Body of pancreas (tissue), 4 donors: ENCODE measurements at regions not wholly inside any gene's neighbourhood (a gene's known extent, or its start where the extent isn't known, plus 50 kb on each side); places are given as distances from the start of the nearest gene placed in this dataset.

Experiments
- ATAC-seq: fragments of 150-250 bp; one replicate; pipeline ENCODE4 v1.9.1; 2016
- DNase-seq, 4 donors: peaks; one replicate each; pipeline ENCODE4 v3.0.0-alpha.2; 2019
- H3K27ac ChIP-seq, 4 donors: fragments of 200-600 bp; sonication (generic); 1 replicate in 3 of 4; 2 replicates in 1 of 4; pipeline versions ENCODE4 v1.5.1 to v1.6.1; 2016 to 2019; ENCODE audit warnings: mild to moderate bottlenecking in 1 of 4, mixed read lengths in 1 of 4, moderate library complexity in 1 of 4
- H3K27me3 ChIP-seq, 2 donors: fragments of 200-600 bp; sonication (generic); one replicate each; pipeline ENCODE4 v1.6.0; 2016; ENCODE audit warnings: mild to moderate bottlenecking in 1 of 2
- H3K36me3 ChIP-seq, 2 donors: fragments of 200-600 bp; sonication (generic); replicated peaks in 1 of 2; 2 replicates each; pipeline ENCODE4 v1.5.1; 2016; ENCODE audit warnings: low read depth in 2 of 2; ENCODE audit not compliant: insufficient read depth in 1 of 2
- H3K4me1 ChIP-seq: fragments of 200-600 bp; sonication (generic); one replicate; pipeline ENCODE4 v1.6.0; 2016
- H3K4me3 ChIP-seq, 2 donors: fragments of 200-600 bp; sonication (generic); 1 replicate in 1 of 2; 2 replicates in 1 of 2; pipeline ENCODE4 v1.5.1; 2016 to 2019
- H3K9me3 ChIP-seq, 3 donors: fragments of 200-600 bp; sonication (generic); 1 replicate in 2 of 3; 2 replicates in 1 of 3; pipeline ENCODE4 v1.5.1; 2016
- POLR2A ChIP-seq, 3 donors: fragments of 450-650 bp; IDR thresholded peaks; one replicate each; pipeline ENCODE4 v1.6.1; 2016; ENCODE audit warnings: antibody characterized with exemption in 3 of 3, mild to moderate bottlenecking in 2 of 3
- WGBS, 2 donors: methylation state at CpG; one replicate each; pipeline ENCODE4 v1.1.5; 2017; 5-methylcytosine and 5-hydroxymethylcytosine counted together
- intact Hi-C: fragments of 100-400 bp; cut with DNase I; formaldehyde crosslinking; loops from one replicate; pipeline ENCODE4 v1.15.1; 2023
- TF ChIP-seq, protein P1 (sequence below), 7 experiments: fragments of 450-650 bp in 4 of 7; fragments of 200-600 bp in 3 of 7; sonication (generic) in 3 of 7; IDR thresholded peaks; one replicate each; pipeline ENCODE4 v1.5.1; 2016 to 2019; ENCODE audit warnings: antibody characterized with exemption in 7 of 7

DNA sequence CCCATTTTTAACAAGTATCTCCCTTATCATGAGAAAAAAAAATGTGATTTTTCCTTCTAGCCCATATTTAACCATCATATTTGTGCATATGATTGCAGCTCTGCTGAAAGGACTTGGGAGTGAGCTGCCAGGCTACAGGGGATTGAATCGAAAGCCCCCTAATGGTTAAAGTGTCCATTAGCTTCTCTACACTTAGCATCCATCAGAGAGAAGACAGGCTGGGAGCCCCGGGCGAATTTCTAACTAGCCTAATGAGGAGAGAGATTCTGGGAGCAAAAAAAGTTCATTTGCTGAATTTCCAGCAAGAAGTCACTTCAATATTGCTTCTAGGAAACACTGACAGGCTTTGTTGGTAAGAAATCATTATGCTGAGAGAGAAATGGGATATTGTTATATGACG, 848.8 kb downstream of the TDRD15 start:
- H3K4me3 ChIP-seq: no peak overlapping the region
- intact Hi-C loops: no loop called here
- no peak overlapping the region for H3K27ac ChIP-seq
- no peaks in the 10 kb centered on the region for H3K36me3 ChIP-seq
- no peaks in the 10 kb centered on the region for H3K9me3 ChIP-seq
- 20 to 40% methylated on average over 4 of the region's 4 CpGs for WGBS, 2 donors
- H3K4me1 ChIP-seq: no peaks in the 10 kb centered on the region
- ATAC-seq (no peak), DNase-seq (no peak)
- H3K27me3 ChIP-seq: no peaks in the 10 kb centered on the region
- TF ChIP-seq, protein P1, sequence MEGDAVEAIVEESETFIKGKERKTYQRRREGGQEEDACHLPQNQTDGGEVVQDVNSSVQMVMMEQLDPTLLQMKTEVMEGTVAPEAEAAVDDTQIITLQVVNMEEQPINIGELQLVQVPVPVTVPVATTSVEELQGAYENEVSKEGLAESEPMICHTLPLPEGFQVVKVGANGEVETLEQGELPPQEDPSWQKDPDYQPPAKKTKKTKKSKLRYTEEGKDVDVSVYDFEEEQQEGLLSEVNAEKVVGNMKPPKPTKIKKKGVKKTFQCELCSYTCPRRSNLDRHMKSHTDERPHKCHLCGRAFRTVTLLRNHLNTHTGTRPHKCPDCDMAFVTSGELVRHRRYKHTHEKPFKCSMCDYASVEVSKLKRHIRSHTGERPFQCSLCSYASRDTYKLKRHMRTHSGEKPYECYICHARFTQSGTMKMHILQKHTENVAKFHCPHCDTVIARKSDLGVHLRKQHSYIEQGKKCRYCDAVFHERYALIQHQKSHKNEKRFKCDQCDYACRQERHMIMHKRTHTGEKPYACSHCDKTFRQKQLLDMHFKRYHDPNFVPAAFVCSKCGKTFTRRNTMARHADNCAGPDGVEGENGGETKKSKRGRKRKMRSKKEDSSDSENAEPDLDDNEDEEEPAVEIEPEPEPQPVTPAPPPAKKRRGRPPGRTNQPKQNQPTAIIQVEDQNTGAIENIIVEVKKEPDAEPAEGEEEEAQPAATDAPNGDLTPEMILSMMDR (IDR thresholded peaks at IDR 0.05): no peak
- no peak for TF ChIP-seq POLR2A (IDR thresholded peaks at IDR 0.05)

DNA sequence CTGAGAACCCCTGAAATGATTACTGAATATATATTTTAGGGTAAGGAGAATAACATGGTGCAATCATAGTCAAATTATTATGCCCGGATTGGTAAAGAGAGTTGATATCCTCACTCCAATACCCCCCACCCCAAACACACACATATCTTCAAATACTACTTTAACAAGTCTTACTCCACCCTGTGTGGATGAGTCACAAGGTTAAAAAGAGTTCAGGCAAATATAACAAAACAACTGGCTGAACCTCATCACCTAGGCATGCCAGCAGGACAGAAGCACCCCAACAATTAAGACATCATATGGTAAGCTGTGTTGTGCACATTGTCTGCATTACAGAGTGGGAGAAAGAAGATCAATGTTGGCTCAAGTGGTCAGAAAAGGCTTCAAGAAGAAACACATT, 857.4 kb downstream of the TDRD15 start:
- intact Hi-C loops: no loop called here
- no peak overlapping the region for H3K4me3 ChIP-seq
- H3K4me1 ChIP-seq: no peaks in the 10 kb centered on the region
- H3K36me3 ChIP-seq: no peaks in the 10 kb centered on the region
- WGBS, 2 donors: 44 to 79% methylated on average over 1 of the region's 1 CpG
- ATAC-seq: no peak
- H3K27ac ChIP-seq: no peak overlapping the region
- DNase-seq: no peak
- no peaks in the 10 kb centered on the region for H3K27me3 ChIP-seq
- TF ChIP-seq, protein P1 (IDR thresholded peaks at IDR 0.05): no peak
- TF ChIP-seq POLR2A (IDR thresholded peaks at IDR 0.05): no peak
- peaks cover 0 to 6% (median 0%) of the 10 kb centered on the region in 3 donors for H3K9me3 ChIP-seq

DNA sequence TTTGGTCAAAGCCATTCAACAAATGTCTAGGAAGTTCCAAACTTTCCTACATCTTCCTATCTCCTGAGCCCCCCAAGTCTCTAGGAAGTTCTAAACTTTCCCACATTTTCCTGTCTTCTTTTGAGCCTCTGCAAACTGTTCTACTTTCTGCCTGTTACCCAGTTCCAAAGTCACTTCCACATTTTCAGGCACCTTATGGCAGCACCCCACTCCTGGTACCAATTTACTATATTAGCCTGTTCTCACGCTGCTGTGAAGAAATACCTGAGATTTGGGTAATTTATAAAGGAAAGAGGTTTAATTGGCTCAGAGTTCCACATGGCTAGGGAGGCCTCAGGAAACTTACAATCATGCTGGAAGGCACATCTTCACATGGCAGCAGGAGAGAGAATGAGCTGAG, 869.2 kb downstream of the TDRD15 start:
- WGBS, 2 donors: 57 to 63% methylated on average over 1 of the region's 1 CpG
- no peak for TF ChIP-seq POLR2A (IDR thresholded peaks at IDR 0.05)

DNA sequence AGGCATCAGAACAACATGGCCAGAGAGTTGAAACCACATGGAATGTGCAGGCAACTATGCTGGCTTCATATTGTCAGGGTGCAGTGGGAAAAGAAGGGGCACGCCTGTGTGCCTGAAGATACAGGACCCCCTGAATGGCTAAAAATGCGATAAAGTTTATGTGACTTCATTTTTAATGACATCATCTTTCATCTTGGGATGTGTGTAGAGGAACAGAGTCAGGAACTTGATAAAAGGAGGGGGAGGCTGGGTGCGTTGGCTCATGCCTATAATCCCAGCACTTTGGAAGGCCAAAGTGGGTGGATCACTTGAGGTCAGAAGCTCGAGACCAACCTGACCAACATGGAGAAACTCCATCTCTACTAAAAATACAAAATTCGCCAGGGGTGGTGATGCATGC, 872.6 kb downstream of the TDRD15 start:
- intact Hi-C loops: no loop called here
- H3K27ac ChIP-seq: no peak overlapping the region
- 52 to 53% methylated on average over 5 of the region's 5 CpGs for WGBS, 2 donors

More for the DNA sequence above, 869.2 kb downstream of the TDRD15 start:
- no peaks in the 10 kb centered on the region for H3K36me3 ChIP-seq
- no peaks in the 10 kb centered on the region for H3K4me1 ChIP-seq
- H3K27me3 ChIP-seq: no peaks in the 10 kb centered on the region
- H3K27ac ChIP-seq: no peak overlapping the region
- H3K4me3 ChIP-seq: no peak overlapping the region
- DNase-seq: no peak
- intact Hi-C loops: no loop called here
- no peak for ATAC-seq
- H3K9me3 ChIP-seq: peaks cover 0 to 16% (median 2%) of the 10 kb centered on the region in 3 donors

DNA sequence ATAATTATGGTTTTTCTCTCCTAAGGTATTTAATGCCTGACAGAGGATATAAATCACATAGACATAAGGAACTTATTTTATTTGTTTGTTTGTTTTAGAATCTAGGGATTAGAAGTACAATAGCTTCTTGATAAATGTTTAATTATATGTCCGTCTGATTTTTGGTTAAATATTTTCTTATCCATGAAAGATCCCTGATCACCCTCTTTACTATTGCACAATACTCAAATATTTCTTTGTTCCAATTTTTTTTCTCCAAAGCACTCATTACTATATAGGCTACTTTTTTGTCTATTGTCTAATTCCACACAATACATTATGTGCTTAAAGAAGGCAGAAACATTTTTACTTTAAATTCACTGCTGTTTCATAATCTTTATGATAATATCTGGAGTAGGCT, 875.8 kb downstream of the TDRD15 start:
- 15 to 19% methylated on average over 1 of the region's 1 CpG for WGBS, 2 donors

More for the DNA sequence above, 872.6 kb downstream of the TDRD15 start:
- DNase-seq (no peak), ATAC-seq (no peak)
- H3K4me1 ChIP-seq: no peaks in the 10 kb centered on the region
- H3K36me3 ChIP-seq: no peaks in the 10 kb centered on the region
- peaks cover 0 to 16% (median 2%) of the 10 kb centered on the region in 3 donors for H3K9me3 ChIP-seq
- H3K27me3 ChIP-seq: no peaks in the 10 kb centered on the region
- H3K4me3 ChIP-seq: no peak overlapping the region
- TF ChIP-seq, protein P1 (IDR thresholded peaks at IDR 0.05): no peak
- no peak for TF ChIP-seq POLR2A (IDR thresholded peaks at IDR 0.05)

More for the DNA sequence above, 875.8 kb downstream of the TDRD15 start:
- no peaks in the 10 kb centered on the region for H3K4me1 ChIP-seq
- DNase-seq (no peak), ATAC-seq (no peak)
- no peaks in the 10 kb centered on the region for H3K36me3 ChIP-seq
- TF ChIP-seq POLR2A (IDR thresholded peaks at IDR 0.05): no peak
- TF ChIP-seq, protein P1 (IDR thresholded peaks at IDR 0.05): no peak
- H3K27ac ChIP-seq: no peak overlapping the region
- intact Hi-C loops: no loop called here
- H3K9me3 ChIP-seq: no peaks in the 10 kb centered on the region
- H3K4me3 ChIP-seq: no peak overlapping the region
- H3K27me3 ChIP-seq: no peaks in the 10 kb centered on the region
